GM12872 (cell line): ENCODE measurements at regions not wholly inside any gene's neighbourhood (a gene's known extent, or its start where the extent isn't known, plus 50 kb on each side); places are given as distances from the start of the nearest gene placed in this dataset.

ENCODE experiments used
- CTCF ChIP-seq: IDR thresholded peaks from 3 replicates; pipeline ENCODE4 v1.5.1; 2011; ENCODE audit warnings: low read depth, mild to moderate bottlenecking, low read length, moderate library complexity; ENCODE audit not compliant: insufficient read depth

GRCh38 chr10:23910291-23910690 lies 298.6 kb upstream of the KIAA1217 start:
- no peak for TF ChIP-seq CTCF

DNA sequence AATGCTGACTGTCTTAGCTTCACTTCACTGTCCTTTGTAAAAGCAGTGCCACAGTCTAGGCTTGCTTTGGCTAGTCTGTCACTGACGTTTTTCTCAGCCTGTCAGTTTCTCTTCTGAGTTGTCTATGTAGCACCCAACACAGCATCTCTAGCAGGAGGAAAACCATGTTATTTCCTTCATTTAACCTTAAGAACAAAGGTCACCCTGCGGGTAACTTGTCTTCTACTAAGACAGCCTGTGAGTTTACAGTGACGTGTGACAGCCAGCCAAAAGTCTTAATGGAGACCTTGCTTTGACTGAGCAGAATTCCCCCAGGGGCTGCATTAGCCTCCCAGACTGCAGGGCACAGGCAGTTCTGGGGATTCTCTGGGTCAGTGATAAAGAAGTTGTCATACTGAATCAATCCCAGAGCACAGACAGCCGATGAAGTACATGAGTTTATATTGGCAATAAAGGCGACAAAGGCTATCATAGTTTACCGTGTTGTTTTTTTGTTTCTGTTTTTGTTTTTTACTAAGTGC lies 296.0 kb upstream of the KIAA1217 start:
- no peak for TF ChIP-seq CTCF

- no peak for TF ChIP-seq CTCF
Observed at GRCh38 chr10:23914641-23915040, 294.3 kb upstream of the KIAA1217 start.

- no peak for TF ChIP-seq CTCF
Observed at GRCh38 chr10:23917251-23917840, 291.6 kb upstream of the KIAA1217 start.

DNA sequence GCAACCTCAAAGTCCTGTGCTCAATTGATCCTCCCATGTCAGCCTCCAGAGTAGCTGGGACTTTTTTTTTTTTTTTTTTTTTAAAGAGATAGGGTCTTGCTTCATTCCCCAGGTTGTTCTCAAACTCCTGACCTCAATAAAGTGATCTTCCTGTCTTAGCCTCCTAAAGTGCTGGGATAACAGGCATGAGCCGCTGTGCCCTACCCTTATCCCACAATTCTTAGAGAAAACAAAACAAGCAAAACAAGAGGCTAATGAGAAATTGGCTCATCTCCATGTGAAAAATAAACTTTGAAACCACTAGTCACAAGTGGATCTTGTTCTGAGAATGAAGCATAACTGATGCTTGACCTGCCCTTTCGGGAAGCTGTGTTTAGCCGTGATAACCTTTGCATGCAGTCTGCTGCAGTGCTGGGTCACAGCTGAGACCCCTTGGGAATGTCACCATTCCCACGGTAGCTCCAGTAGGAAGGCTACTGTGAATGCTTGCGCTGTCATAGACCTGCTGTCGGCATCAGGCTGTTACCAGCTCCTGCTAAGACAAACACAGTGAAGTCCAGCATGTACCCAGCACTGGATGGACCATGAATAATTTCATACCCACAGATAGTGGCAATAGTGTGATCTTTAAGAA lies 290.7 kb upstream of the KIAA1217 start:
- TF ChIP-seq CTCF: no peak

DNA sequence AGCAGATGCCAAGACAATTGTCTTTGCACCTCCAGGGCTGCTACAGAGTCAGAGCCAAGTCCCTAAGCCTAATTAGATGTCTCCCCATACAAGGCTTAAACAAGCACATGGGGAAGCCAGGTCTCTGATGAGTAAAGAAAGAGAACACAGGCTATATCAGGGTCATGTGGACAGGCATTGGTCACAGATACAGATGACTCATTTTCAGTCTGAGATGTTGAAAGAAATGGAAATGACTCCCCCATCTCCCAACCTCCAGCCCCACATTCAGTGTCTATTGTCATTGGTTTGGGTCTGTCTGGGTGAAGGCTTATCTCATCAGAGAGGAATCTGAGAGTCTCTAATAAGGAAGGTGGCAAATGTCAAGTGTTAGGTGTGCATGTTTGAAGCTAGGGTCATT lies 290.1 kb upstream of the KIAA1217 start:
- TF ChIP-seq CTCF: no peak

DNA sequence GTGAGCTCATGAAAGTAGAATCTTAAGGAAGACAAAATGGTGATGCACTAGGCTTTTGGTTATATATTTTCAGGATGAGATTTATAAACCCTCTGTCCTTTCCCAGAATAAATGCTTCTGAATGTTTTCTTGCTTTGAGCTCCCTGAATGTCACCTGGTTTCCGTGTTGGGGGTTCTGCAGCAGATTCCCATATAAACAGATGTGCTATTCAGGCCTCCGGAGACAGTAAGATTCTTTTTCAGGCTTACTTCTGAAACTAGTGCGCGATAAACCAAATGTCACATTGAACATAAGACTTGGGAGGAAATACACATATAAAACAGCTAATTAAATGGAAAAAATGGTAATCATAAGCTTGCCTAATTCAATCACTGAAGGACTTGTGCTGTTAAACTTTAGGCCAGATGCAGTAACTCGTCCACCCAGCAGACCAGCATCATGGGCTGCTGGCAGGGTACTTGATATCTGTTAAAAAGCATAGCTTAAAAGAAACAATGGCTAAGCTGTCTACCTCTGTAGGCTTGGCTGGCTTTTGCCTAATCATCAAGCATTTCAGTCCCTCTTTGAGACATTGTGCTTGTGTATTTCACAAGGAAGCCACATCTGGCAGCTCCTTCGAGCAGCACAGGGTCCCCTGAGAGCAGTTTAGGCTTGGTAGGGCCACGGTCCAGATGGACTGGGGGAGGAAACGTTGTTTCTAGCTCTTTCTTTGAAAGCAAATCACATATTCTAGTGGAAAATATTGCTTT lies 281.2 kb upstream of the KIAA1217 start:
- TF ChIP-seq CTCF: no peak
